Activated CD8-positive, alpha-beta T cell treated with anti-CD3 and anti-CD28 coated beads for 36 hours (primary cell): ENCODE measurements at regions not wholly inside any gene's neighbourhood (a gene's known extent, or its start where the extent isn't known, plus 50 kb on each side); places are given as distances from the start of the nearest gene placed in this dataset.

Experiments
- ATAC-seq: fragments of 200-7000 bp; cut with Tn5 transposase; one replicate; pipeline ENCODE4 v1.10.0; 2021; ENCODE audit warnings: mild to moderate bottlenecking, moderate library complexity
- CTCF ChIA-PET: fragments of 350-600 bp; sonication (Branson Sonifier 250); formaldehyde crosslinking; loops from one replicate; lab custom pipeline; 2021; ENCODE audit warnings: antibody characterized with exemption; lab: Charles Lee
- POLR2A ChIA-PET: fragments of 350-600 bp; sonication (Branson Sonifier 250); formaldehyde crosslinking; loops from one replicate; lab custom pipeline; 2021; ENCODE audit warnings: antibody characterized with exemption; lab: Charles Lee
- DNase-seq: peaks from one replicate; pipeline ENCODE4 v3.0.0-alpha.2; 2020
- H3K27ac Mint-ChIP-seq: one replicate; pipeline ENCODE4 v1.8.0; 2021; ENCODE audit warnings: mild to moderate bottlenecking, mixed read lengths
- H3K27me3 Mint-ChIP-seq: one replicate; pipeline ENCODE4 v1.8.0; 2021; ENCODE audit warnings: mixed read lengths
- H3K36me3 Mint-ChIP-seq: one replicate; pipeline ENCODE4 v1.8.0; 2021; ENCODE audit warnings: low read depth, mixed read lengths
- H3K4me1 Mint-ChIP-seq: one replicate; pipeline ENCODE4 v1.8.0; 2021; ENCODE audit warnings: low read depth, mixed read lengths
- H3K4me3 Mint-ChIP-seq: one replicate; pipeline ENCODE4 v1.8.0; 2021; ENCODE audit warnings: mild to moderate bottlenecking, moderate library complexity, mixed read lengths
- H3K9me3 Mint-ChIP-seq: one replicate; pipeline ENCODE4 v1.8.0; 2021; ENCODE audit warnings: mixed read lengths
- CTCF ChIP-seq: fragments of 200-600 bp; IDR thresholded peaks from one replicate; pipeline ENCODE4 v1.8.0; 2022; ENCODE audit warnings: antibody characterized with exemption, mild to moderate bottlenecking
- intact Hi-C: fragments of 100-400 bp; cut with micrococcal nuclease; formaldehyde crosslinking; loops from one replicate; pipeline ENCODE4 v1.10.0; 2022

- Mint-ChIP-seq H3K27ac (no peak overlapping the region), H3K4me3 (no peak overlapping the region), H3K4me1 (no peaks in the 10 kb centered on the region), H3K36me3 (no peaks in the 10 kb centered on the region), H3K9me3 (no peaks in the 10 kb centered on the region), H3K27me3 (no peaks in the 10 kb centered on the region)
- no peak for TF ChIP-seq CTCF
- ChIA-PET POLR2A (no interaction called here), CTCF (no interaction called here)
- DNase-seq (no peak), ATAC-seq (no peak)
- intact Hi-C loops: no loop called here
These were observed 454.7 kb downstream of the PPP4R3C start for GRCh38 chrX:27008486-27008885.

- POLR2A ChIA-PET: no interaction called here
These were observed 463.5 kb downstream of the PPP4R3C start for GRCh38 chrX:26999634-27000033.

GRCh38 chrX:26958261-26958660 is 504.9 kb downstream of the PPP4R3C start:
- Mint-ChIP-seq H3K4me1 (no peaks in the 10 kb centered on the region), H3K4me3 (no peak overlapping the region), H3K9me3 (no peaks in the 10 kb centered on the region), H3K36me3 (no peaks in the 10 kb centered on the region), H3K27ac (no peak overlapping the region), H3K27me3 (no peaks in the 10 kb centered on the region)
- ChIA-PET CTCF (no interaction called here), POLR2A (no interaction called here)
- ATAC-seq: no peak
- TF ChIP-seq CTCF: no peak
- DNase-seq: no peak
- intact Hi-C loops: no loop called here

More at GRCh38 chrX:26999634-27000033, 463.5 kb downstream of the PPP4R3C start:
- ATAC-seq (no peak), DNase-seq (no peak)
- CTCF ChIA-PET: no interaction called here
- no peak for TF ChIP-seq CTCF
- H3K27me3 Mint-ChIP-seq: no peaks in the 10 kb centered on the region
- no peak overlapping the region for H3K27ac Mint-ChIP-seq
- no peaks in the 10 kb centered on the region for H3K36me3 Mint-ChIP-seq
- H3K9me3 Mint-ChIP-seq: peaks cover 3% of the 10 kb centered on the region
- H3K4me3 Mint-ChIP-seq: no peak overlapping the region
- no peaks in the 10 kb centered on the region for H3K4me1 Mint-ChIP-seq
- intact Hi-C loops: no loop called here

DNA sequence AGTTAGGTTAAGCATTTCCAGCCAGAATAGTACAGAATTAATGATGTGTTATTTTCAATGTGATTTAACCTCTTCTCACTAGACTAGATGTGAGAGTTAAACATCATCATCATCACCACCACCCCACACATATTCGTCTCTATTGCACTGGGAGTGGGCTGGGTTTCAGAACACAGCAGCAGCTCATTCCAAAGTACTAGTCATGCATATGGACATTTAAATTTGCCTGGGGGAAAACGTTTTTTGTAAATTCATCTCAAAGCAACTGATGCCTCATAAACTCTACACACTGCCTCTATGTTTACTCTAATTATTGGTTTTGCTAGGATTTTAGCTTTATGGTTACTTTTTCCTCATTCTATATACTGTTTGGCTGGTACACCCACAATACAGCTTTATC is 509.1 kb downstream of the PPP4R3C start:
- TF ChIP-seq CTCF: no peak
- CTCF ChIA-PET: no interaction called here
- intact Hi-C loops: no loop called here
- ATAC-seq: no peak
- POLR2A ChIA-PET: no interaction called here
- no peak overlapping the region for H3K27ac Mint-ChIP-seq
- no peaks in the 10 kb centered on the region for H3K4me1 Mint-ChIP-seq
- H3K4me3 Mint-ChIP-seq: no peak overlapping the region
- no peak for DNase-seq
- no peaks in the 10 kb centered on the region for H3K27me3 Mint-ChIP-seq
- no peaks in the 10 kb centered on the region for H3K36me3 Mint-ChIP-seq
- no peaks in the 10 kb centered on the region for H3K9me3 Mint-ChIP-seq

DNA sequence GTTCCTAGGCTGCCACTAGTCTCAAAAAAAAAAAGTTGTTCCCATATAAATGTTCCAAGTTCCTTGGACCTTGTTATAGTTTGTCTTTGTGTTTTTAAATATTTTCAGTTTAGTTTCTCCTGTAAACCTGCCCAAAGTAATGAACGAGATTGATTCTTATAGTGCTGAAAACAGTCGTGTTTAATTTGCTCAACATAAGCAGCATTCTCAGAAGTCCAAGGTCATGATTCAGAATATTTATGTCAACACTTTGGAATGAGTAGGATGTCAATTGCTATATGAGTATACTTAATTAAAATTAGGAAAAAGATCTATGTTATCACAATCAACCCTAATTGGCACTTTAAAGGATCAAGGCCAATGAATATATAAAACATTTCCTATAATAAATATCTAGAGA is 510.9 kb downstream of the PPP4R3C start:
- no peaks in the 10 kb centered on the region for H3K27me3 Mint-ChIP-seq
- no peak overlapping the region for H3K27ac Mint-ChIP-seq
- CTCF ChIA-PET: no interaction called here
- no peak for DNase-seq
- POLR2A ChIA-PET: no interaction called here
- intact Hi-C loops: no loop called here
- no peak for TF ChIP-seq CTCF
- no peaks in the 10 kb centered on the region for H3K9me3 Mint-ChIP-seq
- no peak for ATAC-seq
- H3K4me1 Mint-ChIP-seq: no peaks in the 10 kb centered on the region
- no peaks in the 10 kb centered on the region for H3K36me3 Mint-ChIP-seq
- no peak overlapping the region for H3K4me3 Mint-ChIP-seq
